PC-9 (cell line): ENCODE measurements at regions not wholly inside any gene's neighbourhood (a gene's known extent, or its start where the extent isn't known, plus 50 kb on each side); places are given as distances from the start of the nearest gene placed in this dataset.
"Not testable (repeated sequence)": the region's sequence is repeated elsewhere in the genome, so short reads cannot be mapped to it uniquely, and the experiment has no call there.

ENCODE experiments used
- BruUV-seq: library from RNA; stranded (reverse); fragments of 400-500 nt; replicated peaks from 2 replicates; lab custom pipeline; 2021; lab: Mats Ljungman, UMichigan
- CTCF ChIA-PET: fragments of 300-600 bp; sonication (Branson Sonifier 250); formaldehyde crosslinking; loops from one replicate; lab custom pipeline; 2022; ENCODE audit warnings: antibody characterized with exemption; lab: Charles Lee
- POLR2A ChIA-PET: fragments of 300-600 bp; sonication (Branson Sonifier 250); formaldehyde crosslinking; loops from one replicate; lab custom pipeline; 2022; ENCODE audit warnings: antibody characterized with exemption; ENCODE audit not compliant: unreplicated experiment; lab: Charles Lee
- DNase-seq, 2 experiments: peaks; one replicate each; pipeline versions ENCODE4 v3.0.0 to v3.0.0-alpha.2; 2015 to 2022; ENCODE audit warnings: mixed read lengths in 1 of 2
- H2AFZ ChIP-seq: fragments of 200-600 bp; sonication (generic); 2 replicates; pipeline ENCODE4 v1.8.1; 2017; ENCODE audit warnings: antibody characterized with exemption
- H3F3A ChIP-seq: fragments of 200-600 bp; sonication (generic); 2 replicates; pipeline ENCODE4 v1.8.1; 2017; ENCODE audit warnings: antibody characterized with exemption, mild to moderate bottlenecking, low read depth; ENCODE audit not compliant: insufficient read depth
- H3K27ac ChIP-seq: fragments of 200-600 bp; sonication (generic); 2 replicates; pipeline ENCODE4 v1.6.1; 2016; ENCODE audit warnings: mixed run types
- H3K27me3 ChIP-seq: fragments of 200-600 bp; sonication (generic); 2 replicates; pipeline ENCODE4 v1.6.1; 2016; ENCODE audit warnings: low read depth, mixed run types; ENCODE audit not compliant: insufficient read depth
- H3K36me3 ChIP-seq: fragments of 200-600 bp; sonication (generic); 2 replicates; pipeline ENCODE4 v1.6.1; 2016; ENCODE audit warnings: low read depth, mixed run types
- H3K4me1 ChIP-seq: fragments of 200-600 bp; sonication (generic); replicated peaks from 2 replicates; pipeline ENCODE4 v1.6.1; 2016; ENCODE audit warnings: mixed run types; ENCODE audit not compliant: insufficient read depth
- H3K4me2 ChIP-seq: fragments of 200-600 bp; sonication (generic); 2 replicates; pipeline ENCODE4 v1.6.1; 2017; ENCODE audit warnings: mixed run types
- H3K4me3 ChIP-seq: fragments of 200-600 bp; sonication (generic); 2 replicates; pipeline ENCODE4 v1.6.1; 2016; ENCODE audit warnings: mixed run types
- H3K79me2 ChIP-seq: fragments of 200-600 bp; sonication (generic); 2 replicates; pipeline ENCODE4 v1.6.1; 2017; ENCODE audit warnings: low read depth, mixed run types
- H3K9me2 ChIP-seq: fragments of 200-600 bp; sonication (generic); 2 replicates; pipeline ENCODE4 v1.8.1; 2017; ENCODE audit warnings: mild to moderate bottlenecking; ENCODE audit not compliant: insufficient read depth
- H3K9me3 ChIP-seq: fragments of 200-600 bp; sonication (generic); 2 replicates; pipeline ENCODE4 v1.8.1; 2016; ENCODE audit warnings: low read depth; ENCODE audit not compliant: insufficient read depth
- H4K20me1 ChIP-seq: fragments of 200-600 bp; sonication (generic); 2 replicates; pipeline ENCODE4 v1.8.1; 2017; ENCODE audit not compliant: insufficient read depth
- EZH2 ChIP-seq: fragments of 200-600 bp; sonication (generic); IDR thresholded peaks from 2 replicates; pipeline ENCODE4 v1.8.0; 2017; ENCODE audit warnings: antibody characterized with exemption, low read depth
- intact Hi-C: fragments of 100-400 bp; cut with micrococcal nuclease; formaldehyde crosslinking; loops from one replicate; pipeline ENCODE4 v1.10.0; 2022; ENCODE audit not compliant: unreplicated experiment
- TF ChIP-seq, protein P1 (sequence below): fragments of 200-600 bp; sonication (generic); conservative IDR thresholded peaks from 2 replicates; pipeline ENCODE4 v1.6.1; 2017; ENCODE audit warnings: mixed run types, antibody characterized with exemption, mild to moderate bottlenecking, moderate library complexity

DNA sequence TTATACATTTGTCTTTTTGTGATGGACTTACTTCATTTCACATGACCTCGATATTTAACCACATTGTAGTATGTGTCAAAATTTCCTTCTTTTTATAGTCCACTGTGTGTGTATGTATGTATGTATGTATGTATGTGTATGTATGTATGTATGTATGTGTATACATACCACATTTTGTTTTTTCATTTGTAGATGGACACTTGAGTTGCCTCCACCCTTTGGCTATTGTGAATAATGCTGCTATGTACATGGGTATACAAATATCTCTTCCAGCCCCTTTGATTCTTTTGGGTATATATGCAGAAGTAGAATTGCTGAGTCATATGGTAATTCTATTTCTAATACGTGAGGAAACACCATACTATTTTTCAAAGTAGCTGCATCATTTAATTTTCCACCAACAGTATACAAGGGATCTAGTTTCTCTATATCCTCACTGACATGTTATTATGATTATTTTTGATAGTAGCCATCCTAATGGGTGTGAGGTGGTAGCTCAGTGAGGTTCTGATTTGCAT lies 228.2 kb downstream of the OPA1 start:
- DNase-seq = no peak
- H3K79me2 ChIP-seq = no peaks in the 10 kb centered on the region
- H3K9me2 ChIP-seq = no peaks in the 10 kb centered on the region
- peaks cover under 1% of the 10 kb centered on the region; the same call in 1 of the 2 replicates for H3F3A ChIP-seq
- no peak overlapping the region for H3K4me3 ChIP-seq
- H4K20me1 ChIP-seq = no peaks in the 10 kb centered on the region
- intact Hi-C loops = no loop called here
- H3K9me3 ChIP-seq = no peaks in the 10 kb centered on the region; the same call in 1 of the 2 replicates
- CTCF ChIA-PET = no interaction called here
- POLR2A ChIA-PET = no interaction called here
- TF ChIP-seq, protein P1, sequence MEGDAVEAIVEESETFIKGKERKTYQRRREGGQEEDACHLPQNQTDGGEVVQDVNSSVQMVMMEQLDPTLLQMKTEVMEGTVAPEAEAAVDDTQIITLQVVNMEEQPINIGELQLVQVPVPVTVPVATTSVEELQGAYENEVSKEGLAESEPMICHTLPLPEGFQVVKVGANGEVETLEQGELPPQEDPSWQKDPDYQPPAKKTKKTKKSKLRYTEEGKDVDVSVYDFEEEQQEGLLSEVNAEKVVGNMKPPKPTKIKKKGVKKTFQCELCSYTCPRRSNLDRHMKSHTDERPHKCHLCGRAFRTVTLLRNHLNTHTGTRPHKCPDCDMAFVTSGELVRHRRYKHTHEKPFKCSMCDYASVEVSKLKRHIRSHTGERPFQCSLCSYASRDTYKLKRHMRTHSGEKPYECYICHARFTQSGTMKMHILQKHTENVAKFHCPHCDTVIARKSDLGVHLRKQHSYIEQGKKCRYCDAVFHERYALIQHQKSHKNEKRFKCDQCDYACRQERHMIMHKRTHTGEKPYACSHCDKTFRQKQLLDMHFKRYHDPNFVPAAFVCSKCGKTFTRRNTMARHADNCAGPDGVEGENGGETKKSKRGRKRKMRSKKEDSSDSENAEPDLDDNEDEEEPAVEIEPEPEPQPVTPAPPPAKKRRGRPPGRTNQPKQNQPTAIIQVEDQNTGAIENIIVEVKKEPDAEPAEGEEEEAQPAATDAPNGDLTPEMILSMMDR = no peak
- no peak for TF ChIP-seq EZH2
- peaks cover 31% of the 10 kb centered on the region for H3K4me1 ChIP-seq
- H3K36me3 ChIP-seq = 0 out of 2 replicates have a peak, but pooled peaks cover 4% of the 10 kb centered on the region
- no peak overlapping the region for H3K27ac ChIP-seq
- no peak overlapping the region for H3K4me2 ChIP-seq
- no peaks in the 10 kb centered on the region for H3K27me3 ChIP-seq
- no TSS peak for BruUV-seq
- no peak overlapping the region for H2AFZ ChIP-seq

DNA sequence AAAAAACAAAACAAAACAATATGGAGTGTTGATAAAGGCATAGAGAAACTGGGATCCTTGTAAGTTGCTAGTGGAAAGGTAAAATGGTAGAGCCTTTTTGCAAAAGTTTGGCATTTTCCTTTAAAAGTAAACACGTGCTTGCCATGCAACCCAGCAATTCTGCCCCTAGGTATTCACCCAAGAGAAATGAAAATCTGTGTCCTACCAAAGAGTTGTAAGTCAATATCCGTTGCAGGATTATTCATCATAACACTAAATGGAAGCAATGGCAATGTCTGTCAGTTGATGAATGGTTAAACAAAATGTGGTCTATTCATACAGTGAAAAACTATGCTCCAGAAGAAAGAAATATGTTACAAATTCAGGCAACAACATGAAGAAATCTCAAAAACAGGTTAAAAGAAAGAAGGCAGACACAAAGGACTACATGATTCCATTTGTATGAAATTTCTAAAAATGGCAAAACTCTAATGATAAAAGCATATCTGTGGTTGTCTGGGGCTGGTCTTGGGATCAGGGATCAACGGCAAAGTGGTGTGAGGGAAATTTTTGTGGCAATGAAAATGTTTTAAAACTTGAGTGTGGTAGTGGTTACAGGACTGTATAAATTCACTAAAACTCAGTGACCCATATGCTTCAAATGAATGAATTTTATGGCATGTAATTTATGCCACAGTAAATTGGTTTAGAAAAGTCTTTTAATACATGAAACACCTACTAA lies 229.6 kb downstream of the OPA1 start:
- no peak overlapping the region for H3K4me2 ChIP-seq
- no peaks in the 10 kb centered on the region for H3K27me3 ChIP-seq
- intact Hi-C loops = no loop called here
- H3K27ac ChIP-seq = no peak overlapping the region
- DNase-seq = no peak
- CTCF ChIA-PET = interaction anchor here (0.6 kb wide), 1 partner anchor 314 kb away, joined by 3 read pairs; no protein-coding TSS in a partner anchor
- H3K4me3 ChIP-seq = no peak overlapping the region
- H3K9me2 ChIP-seq = no peaks in the 10 kb centered on the region
- no peaks in the 10 kb centered on the region for H3K79me2 ChIP-seq
- no peaks in the 10 kb centered on the region for H4K20me1 ChIP-seq
- H3F3A ChIP-seq = peaks cover 1% of the 10 kb centered on the region; the same call in 1 of the 2 replicates
- BruUV-seq = no TSS peak
- H3K4me1 ChIP-seq = peaks cover 31% of the 10 kb centered on the region
- TF ChIP-seq EZH2 = no peak
- TF ChIP-seq, protein P1 = no peak
- H3K36me3 ChIP-seq = 0 out of 2 replicates have a peak, but pooled peaks cover 4% of the 10 kb centered on the region
- POLR2A ChIA-PET = no interaction called here
- no peaks in the 10 kb centered on the region; the same call in 1 of the 2 replicates for H3K9me3 ChIP-seq
- H2AFZ ChIP-seq = no peak overlapping the region

DNA sequence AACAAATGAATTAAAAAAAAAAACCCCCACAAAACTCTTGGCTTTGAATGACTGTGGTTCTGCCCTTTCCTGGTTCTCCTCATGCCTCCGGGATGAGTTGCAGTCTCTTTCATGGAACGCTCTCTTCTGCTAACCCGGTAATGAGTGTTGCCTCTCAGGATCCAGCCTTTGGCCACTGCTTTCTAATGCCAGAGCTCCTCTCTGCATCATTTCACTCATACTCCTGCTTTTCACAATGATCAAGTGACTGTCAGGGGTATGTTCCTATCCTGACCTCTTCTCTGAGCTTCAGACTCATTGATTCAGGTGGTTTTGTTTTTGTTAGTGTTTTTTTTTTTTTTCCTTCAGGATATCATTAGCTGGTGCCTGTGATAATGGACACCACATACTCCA lies 230.2 kb downstream of the OPA1 start:
- H3K4me3 ChIP-seq, H3K27me3 ChIP-seq, H3K9me3 ChIP-seq, H3K36me3 ChIP-seq, POLR2A ChIA-PET, H2AFZ ChIP-seq, BruUV-seq, H3K4me2 ChIP-seq, DNase-seq, H3K9me2 ChIP-seq, H4K20me1 ChIP-seq, H3K27ac ChIP-seq, H3F3A ChIP-seq, intact Hi-C loops, H3K79me2 ChIP-seq: not testable (repeated sequence)
- CTCF ChIA-PET = interaction anchor here (0.6 kb wide), 1 partner anchor 313 kb away, joined by 3 read pairs; no protein-coding TSS in a partner anchor
- H3K4me1 ChIP-seq = peaks cover 34% of the 10 kb centered on the region
